Hindlimb muscle (tissue), 1 donor: ENCODE measurements at regions not wholly inside any gene's neighbourhood (a gene's known extent, or its start where the extent isn't known, plus 50 kb on each side); places are given as distances from the start of the nearest gene placed in this dataset.
A peak's percentile ranks its signal among the peaks of the same experiment; 100 is the strongest.
"Not testable (repeated sequence)": the region's sequence is repeated elsewhere in the genome, so short reads cannot be mapped to it uniquely, and the experiment has no call there.

ENCODE experiments used
- DNase-seq: peaks from one replicate; pipeline ENCODE4 v3.0.0-alpha.2; 2013

- no peak for DNase-seq
These were observed 73.2 kb upstream of the PRR5 start for GRCh38 chr22:44628835-44629234.

- no peak for DNase-seq
These were observed 73.7 kb upstream of the PRR5 start for GRCh38 chr22:44628273-44628672.

- DNase-seq: no peak
These were observed 74.4 kb upstream of the PRR5 start for GRCh38 chr22:44627521-44628139.

- DNase-seq: peak; percentile 79
These were observed 75.9 kb upstream of the PRR5 start for GRCh38 chr22:44625981-44626687.

GRCh38 chr22:44625421-44625760 is 76.6 kb upstream of the PRR5 start:
- no peak for DNase-seq

GRCh38 chr22:44624689-44625420 is 77.1 kb upstream of the PRR5 start:
- DNase-seq: no peak

GRCh38 chr22:44623771-44624510 is 78.1 kb upstream of the PRR5 start:
- no peak for DNase-seq

- DNase-seq: no peak
These were observed 79.3 kb upstream of the PRR5 start for GRCh38 chr22:44622679-44623078.

- no peak for DNase-seq
These were observed 79.9 kb upstream of the PRR5 start for GRCh38 chr22:44622147-44622427.

GRCh38 chr22:44621401-44622146 is 80.4 kb upstream of the PRR5 start:
- no peak for DNase-seq

- DNase-seq: no peak
These were observed 81.2 kb upstream of the PRR5 start for GRCh38 chr22:44620841-44621257.

- peak; percentile 73 for DNase-seq
These were observed 81.7 kb upstream of the PRR5 start for GRCh38 chr22:44620129-44620840.

- not testable (repeated sequence) for DNase-seq
These were observed 82.4 kb upstream of the PRR5 start for GRCh38 chr22:44619560-44620128.

- DNase-seq: not testable (repeated sequence)
These were observed 83.1 kb upstream of the PRR5 start for GRCh38 chr22:44618910-44619309.

GRCh38 chr22:44618400-44618799 is 83.6 kb upstream of the PRR5 start:
- DNase-seq: no peak

- DNase-seq: no peak
These were observed 84.2 kb upstream of the PRR5 start for GRCh38 chr22:44617828-44618227.

GRCh38 chr22:44616882-44617655 is 84.9 kb upstream of the PRR5 start:
- no peak for DNase-seq

GRCh38 chr22:44616461-44616860 is 85.5 kb upstream of the PRR5 start:
- no peak for DNase-seq

- no peak for DNase-seq
These were observed 86.3 kb upstream of the PRR5 start for GRCh38 chr22:44615602-44616180.

- DNase-seq: no peak
These were observed 86.9 kb upstream of the PRR5 start for GRCh38 chr22:44615146-44615545.
